WTC11 (cell line): ENCODE measurements at regions not wholly inside any gene's neighbourhood (a gene's known extent, or its start where the extent isn't known, plus 50 kb on each side); places are given as distances from the start of the nearest gene placed in this dataset.
A peak's percentile ranks its signal among the peaks of the same experiment; 100 is the strongest.

Experiments
- ATAC-seq: fragments of 200-7000 bp; cut with Tn5 transposase; 2 replicates; pipeline ENCODE4 v1.10.0; 2021; ENCODE audit warnings: mild to moderate bottlenecking, moderate library complexity
- CTCF ChIA-PET: fragments of 300-600 bp; sonication (Branson Sonifier 250); formaldehyde crosslinking; loops from one replicate; lab custom pipeline; 2021; ENCODE audit warnings: antibody characterized with exemption; lab: Charles Lee
- POLR2A ChIA-PET: fragments of 350-600 bp; sonication (Branson Sonifier 250); formaldehyde crosslinking; loops from one replicate; lab custom pipeline; 2021; ENCODE audit warnings: antibody characterized with exemption; lab: Charles Lee
- DNase-seq: peaks from one replicate; pipeline ENCODE4 v3.0.0; 2021; ENCODE audit warnings: low spot score
- H3K27ac Mint-ChIP-seq: 2 replicates; pipeline ENCODE4 v1.8.0; 2021; ENCODE audit warnings: mixed read lengths
- H3K27me3 Mint-ChIP-seq: 2 replicates; pipeline ENCODE4 v1.8.0; 2021; ENCODE audit warnings: low read depth, mild to moderate bottlenecking, moderate library complexity, mixed read lengths
- H3K36me3 Mint-ChIP-seq: 2 replicates; pipeline ENCODE4 v1.8.0; 2021; ENCODE audit warnings: mixed read lengths
- H3K4me1 Mint-ChIP-seq: 2 replicates; pipeline ENCODE4 v1.8.0; 2022; ENCODE audit warnings: mixed read lengths
- H3K4me3 Mint-ChIP-seq: 2 replicates; pipeline ENCODE4 v1.8.0; 2021; ENCODE audit warnings: mild to moderate bottlenecking, moderate library complexity, mixed read lengths
- H3K9me3 Mint-ChIP-seq: 2 replicates; pipeline ENCODE4 v1.8.0; 2021; ENCODE audit warnings: mixed read lengths
- EMX1 ChIP-seq: fragments of 250-450 bp; sonication (Bioruptor Pico); IDR thresholded peaks from 2 replicates; pipeline ENCODE4 v1.8.0; 2021; ENCODE audit warnings: mild to moderate bottlenecking
- FOXJ3 ChIP-seq: sonication (generic); formaldehyde crosslinking; IDR thresholded peaks from 2 replicates; pipeline ENCODE4 v1.9.0; 2021; ENCODE audit warnings: missing genetic modification reagents, mild to moderate bottlenecking, borderline replicate concordance
- JUN ChIP-seq: sonication (generic); formaldehyde crosslinking; IDR thresholded peaks from 2 replicates; pipeline ENCODE4 v1.8.0; 2023; ENCODE audit warnings: mild to moderate bottlenecking, missing genetic modification reagents
- KAT7 ChIP-seq: sonication (generic); formaldehyde crosslinking; IDR thresholded peaks from 2 replicates; pipeline ENCODE4 v1.8.1; 2023; ENCODE audit warnings: missing genetic modification reagents, mild to moderate bottlenecking, borderline replicate concordance
- MYBL2 ChIP-seq: sonication (generic); formaldehyde crosslinking; IDR thresholded peaks from 2 replicates; pipeline ENCODE4 v1.8.1; 2023; ENCODE audit warnings: mild to moderate bottlenecking, moderate library complexity, missing genetic modification reagents
- NFE2L1 ChIP-seq: sonication (generic); formaldehyde crosslinking; IDR thresholded peaks from 2 replicates; pipeline ENCODE4 v1.8.1; 2023; ENCODE audit warnings: missing genetic modification reagents
- NR2C2 ChIP-seq: sonication (generic); formaldehyde crosslinking; IDR thresholded peaks from 2 replicates; pipeline ENCODE4 v1.8.0; 2022; ENCODE audit warnings: mild to moderate bottlenecking, missing genetic modification reagents
- NR3C1 ChIP-seq: sonication (generic); formaldehyde crosslinking; conservative IDR thresholded peaks from 2 replicates; pipeline ENCODE4 v1.8.1; 2023; ENCODE audit warnings: low read depth, mild to moderate bottlenecking, missing genetic modification reagents
- SMAD4 ChIP-seq: sonication (generic); formaldehyde crosslinking; IDR thresholded peaks from 2 replicates; pipeline ENCODE4 v1.8.0; 2022; ENCODE audit warnings: mild to moderate bottlenecking, missing genetic modification reagents
- SOX15 ChIP-seq: fragments of 250-450 bp; sonication (Bioruptor Pico); IDR thresholded peaks from 2 replicates; pipeline ENCODE4 v1.9.0; 2021; ENCODE audit warnings: mild to moderate bottlenecking
- TEAD1 ChIP-seq: sonication (generic); formaldehyde crosslinking; IDR thresholded peaks from 2 replicates; pipeline ENCODE4 v1.8.0; 2022; ENCODE audit warnings: mild to moderate bottlenecking, missing genetic modification reagents
- TEAD4 ChIP-seq: sonication (generic); formaldehyde crosslinking; IDR thresholded peaks from 2 replicates; pipeline ENCODE4 v1.8.0; 2022; ENCODE audit warnings: mild to moderate bottlenecking, missing genetic modification reagents
- ZNF138 ChIP-seq: sonication (generic); formaldehyde crosslinking; conservative IDR thresholded peaks from 2 replicates; pipeline ENCODE4 v1.8.1; 2022; ENCODE audit warnings: mild to moderate bottlenecking, moderate library complexity, missing genetic modification reagents
- ZNF671 ChIP-seq: fragments of 250-450 bp; sonication (Bioruptor Pico); IDR thresholded peaks from 2 replicates; pipeline ENCODE4 v1.8.0; 2021; ENCODE audit warnings: mild to moderate bottlenecking
- TF ChIP-seq, protein P1 (sequence below): fragments of 200-600 bp; IDR thresholded peaks from 2 replicates; pipeline ENCODE4 v1.8.0; 2022; ENCODE audit warnings: antibody characterized with exemption
- TF ChIP-seq, protein P2 (sequence below): sonication (generic); formaldehyde crosslinking; IDR thresholded peaks from 2 replicates; pipeline ENCODE4 v1.8.0; 2022; ENCODE audit warnings: missing genetic modification reagents
- TF ChIP-seq, protein P3 (sequence below): sonication (generic); formaldehyde crosslinking; IDR thresholded peaks from 2 replicates; pipeline ENCODE4 v1.8.0; 2023; ENCODE audit warnings: missing genetic modification reagents, mild to moderate bottlenecking, borderline replicate concordance
- TF ChIP-seq, protein P4 (sequence below): sonication (generic); formaldehyde crosslinking; IDR thresholded peaks from 2 replicates; pipeline ENCODE4 v1.8.1; 2023; ENCODE audit warnings: mild to moderate bottlenecking, missing genetic modification reagents, moderate library complexity
- TF ChIP-seq, protein P5 (sequence below): fragments of 250-450 bp; sonication (Bioruptor Pico); conservative IDR thresholded peaks from 2 replicates; pipeline ENCODE4 v1.9.0; 2021; ENCODE audit warnings: mild to moderate bottlenecking
- TF ChIP-seq, protein P6 (sequence below): sonication (generic); formaldehyde crosslinking; IDR thresholded peaks from 2 replicates; pipeline ENCODE4 v1.8.0; 2022; ENCODE audit warnings: mild to moderate bottlenecking, missing genetic modification reagents

DNA sequence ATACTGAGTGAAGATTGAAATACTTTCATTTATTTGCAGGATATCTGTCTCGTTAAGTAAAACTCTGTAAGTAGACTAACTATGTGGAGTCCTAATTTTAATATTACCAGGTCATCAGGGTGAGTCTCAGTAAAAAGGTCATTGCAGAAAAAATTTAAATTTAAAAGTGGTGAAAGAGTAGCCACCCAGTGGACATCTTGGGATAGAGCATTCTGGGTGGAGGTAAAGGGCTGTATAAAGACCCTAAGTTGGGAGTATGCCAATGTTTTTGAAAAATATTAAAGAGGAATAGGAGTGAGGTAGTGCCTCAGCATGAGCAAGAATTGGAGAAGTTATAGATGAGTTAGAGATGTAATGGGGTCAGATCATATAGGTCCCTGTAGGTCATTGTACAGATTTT, 145.5 kb downstream of the HMHB1 start:
- no peak for TF ChIP-seq EMX1 (CRISPR knock-in tag)
- TF ChIP-seq, protein P1, sequence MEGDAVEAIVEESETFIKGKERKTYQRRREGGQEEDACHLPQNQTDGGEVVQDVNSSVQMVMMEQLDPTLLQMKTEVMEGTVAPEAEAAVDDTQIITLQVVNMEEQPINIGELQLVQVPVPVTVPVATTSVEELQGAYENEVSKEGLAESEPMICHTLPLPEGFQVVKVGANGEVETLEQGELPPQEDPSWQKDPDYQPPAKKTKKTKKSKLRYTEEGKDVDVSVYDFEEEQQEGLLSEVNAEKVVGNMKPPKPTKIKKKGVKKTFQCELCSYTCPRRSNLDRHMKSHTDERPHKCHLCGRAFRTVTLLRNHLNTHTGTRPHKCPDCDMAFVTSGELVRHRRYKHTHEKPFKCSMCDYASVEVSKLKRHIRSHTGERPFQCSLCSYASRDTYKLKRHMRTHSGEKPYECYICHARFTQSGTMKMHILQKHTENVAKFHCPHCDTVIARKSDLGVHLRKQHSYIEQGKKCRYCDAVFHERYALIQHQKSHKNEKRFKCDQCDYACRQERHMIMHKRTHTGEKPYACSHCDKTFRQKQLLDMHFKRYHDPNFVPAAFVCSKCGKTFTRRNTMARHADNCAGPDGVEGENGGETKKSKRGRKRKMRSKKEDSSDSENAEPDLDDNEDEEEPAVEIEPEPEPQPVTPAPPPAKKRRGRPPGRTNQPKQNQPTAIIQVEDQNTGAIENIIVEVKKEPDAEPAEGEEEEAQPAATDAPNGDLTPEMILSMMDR: peak; percentile 26; the same call in 1 of the 2 replicates
- POLR2A ChIA-PET: no interaction called here
- DNase-seq (no peak), ATAC-seq (peak; percentile 74)
- Mint-ChIP-seq H3K4me3 (no peak overlapping the region), H3K9me3 (no peaks in the 10 kb centered on the region), H3K27me3 (no peaks in the 10 kb centered on the region; the same call in 1 of the 2 replicates), H3K36me3 (no peaks in the 10 kb centered on the region), H3K27ac (no peak overlapping the region), H3K4me1 (no peaks in the 10 kb centered on the region; the same call in 1 of the 2 replicates)
- CTCF ChIA-PET: no interaction called here

DNA sequence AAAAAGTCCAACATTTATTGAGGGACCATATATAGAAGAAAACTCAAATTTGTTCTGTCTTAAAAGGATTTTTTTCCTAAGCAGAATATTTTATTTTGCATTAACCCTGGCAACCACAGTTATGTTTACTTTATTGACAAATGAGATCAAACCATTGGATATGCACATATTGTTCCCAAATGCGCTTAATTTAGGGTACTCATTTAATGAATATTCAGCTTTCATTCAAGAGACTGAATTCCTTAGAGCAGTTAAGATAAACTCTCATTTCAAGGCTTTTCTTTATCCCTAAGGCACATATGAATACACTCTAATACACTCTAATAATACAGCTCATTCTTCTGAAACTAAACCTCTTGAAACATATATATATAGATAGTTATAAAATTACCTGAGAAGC, 150.2 kb downstream of the HMHB1 start:
- Mint-ChIP-seq H3K4me1 (peaks cover 7% of the 10 kb centered on the region), H3K4me3 (no peak overlapping the region), H3K36me3 (no peaks in the 10 kb centered on the region), H3K27ac (no peak overlapping the region), H3K27me3 (no peaks in the 10 kb centered on the region; the same call in 1 of the 2 replicates), H3K9me3 (no peaks in the 10 kb centered on the region)
- ChIA-PET POLR2A (no interaction called here), CTCF (interaction anchor here (1.3 kb wide), 1 partner anchor 180 kb away, joined by 3 read pairs; no protein-coding TSS in a partner anchor)
- no peak for TF ChIP-seq ZNF138 (CRISPR knock-in tag)
- no peak for TF ChIP-seq MYBL2 (CRISPR knock-in tag)
- TF ChIP-seq SOX15: no peak
- TF ChIP-seq ZNF671 (CRISPR knock-in tag): no peak
- TF ChIP-seq SMAD4 (CRISPR knock-in tag): no peak
- TF ChIP-seq NR3C1 (CRISPR knock-in tag): no peak
- TF ChIP-seq NFE2L1 (CRISPR knock-in tag): no peak
- no peak for TF ChIP-seq TEAD4 (CRISPR knock-in tag)
- no peak for TF ChIP-seq TEAD1
- TF ChIP-seq, protein P2, sequence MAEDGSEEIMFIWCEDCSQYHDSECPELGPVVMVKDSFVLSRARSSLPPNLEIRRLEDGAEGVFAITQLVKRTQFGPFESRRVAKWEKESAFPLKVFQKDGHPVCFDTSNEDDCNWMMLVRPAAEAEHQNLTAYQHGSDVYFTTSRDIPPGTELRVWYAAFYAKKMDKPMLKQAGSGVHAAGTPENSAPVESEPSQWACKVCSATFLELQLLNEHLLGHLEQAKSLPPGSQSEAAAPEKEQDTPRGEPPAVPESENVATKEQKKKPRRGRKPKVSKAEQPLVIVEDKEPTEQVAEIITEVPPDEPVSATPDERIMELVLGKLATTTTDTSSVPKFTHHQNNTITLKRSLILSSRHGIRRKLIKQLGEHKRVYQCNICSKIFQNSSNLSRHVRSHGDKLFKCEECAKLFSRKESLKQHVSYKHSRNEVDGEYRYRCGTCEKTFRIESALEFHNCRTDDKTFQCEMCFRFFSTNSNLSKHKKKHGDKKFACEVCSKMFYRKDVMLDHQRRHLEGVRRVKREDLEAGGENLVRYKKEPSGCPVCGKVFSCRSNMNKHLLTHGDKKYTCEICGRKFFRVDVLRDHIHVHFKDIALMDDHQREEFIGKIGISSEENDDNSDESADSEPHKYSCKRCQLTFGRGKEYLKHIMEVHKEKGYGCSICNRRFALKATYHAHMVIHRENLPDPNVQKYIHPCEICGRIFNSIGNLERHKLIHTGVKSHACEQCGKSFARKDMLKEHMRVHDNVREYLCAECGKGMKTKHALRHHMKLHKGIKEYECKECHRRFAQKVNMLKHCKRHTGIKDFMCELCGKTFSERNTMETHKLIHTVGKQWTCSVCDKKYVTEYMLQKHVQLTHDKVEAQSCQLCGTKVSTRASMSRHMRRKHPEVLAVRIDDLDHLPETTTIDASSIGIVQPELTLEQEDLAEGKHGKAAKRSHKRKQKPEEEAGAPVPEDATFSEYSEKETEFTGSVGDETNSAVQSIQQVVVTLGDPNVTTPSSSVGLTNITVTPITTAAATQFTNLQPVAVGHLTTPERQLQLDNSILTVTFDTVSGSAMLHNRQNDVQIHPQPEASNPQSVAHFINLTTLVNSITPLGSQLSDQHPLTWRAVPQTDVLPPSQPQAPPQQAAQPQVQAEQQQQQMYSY (CRISPR knock-in tag): no peak
- TF ChIP-seq, protein P3, sequence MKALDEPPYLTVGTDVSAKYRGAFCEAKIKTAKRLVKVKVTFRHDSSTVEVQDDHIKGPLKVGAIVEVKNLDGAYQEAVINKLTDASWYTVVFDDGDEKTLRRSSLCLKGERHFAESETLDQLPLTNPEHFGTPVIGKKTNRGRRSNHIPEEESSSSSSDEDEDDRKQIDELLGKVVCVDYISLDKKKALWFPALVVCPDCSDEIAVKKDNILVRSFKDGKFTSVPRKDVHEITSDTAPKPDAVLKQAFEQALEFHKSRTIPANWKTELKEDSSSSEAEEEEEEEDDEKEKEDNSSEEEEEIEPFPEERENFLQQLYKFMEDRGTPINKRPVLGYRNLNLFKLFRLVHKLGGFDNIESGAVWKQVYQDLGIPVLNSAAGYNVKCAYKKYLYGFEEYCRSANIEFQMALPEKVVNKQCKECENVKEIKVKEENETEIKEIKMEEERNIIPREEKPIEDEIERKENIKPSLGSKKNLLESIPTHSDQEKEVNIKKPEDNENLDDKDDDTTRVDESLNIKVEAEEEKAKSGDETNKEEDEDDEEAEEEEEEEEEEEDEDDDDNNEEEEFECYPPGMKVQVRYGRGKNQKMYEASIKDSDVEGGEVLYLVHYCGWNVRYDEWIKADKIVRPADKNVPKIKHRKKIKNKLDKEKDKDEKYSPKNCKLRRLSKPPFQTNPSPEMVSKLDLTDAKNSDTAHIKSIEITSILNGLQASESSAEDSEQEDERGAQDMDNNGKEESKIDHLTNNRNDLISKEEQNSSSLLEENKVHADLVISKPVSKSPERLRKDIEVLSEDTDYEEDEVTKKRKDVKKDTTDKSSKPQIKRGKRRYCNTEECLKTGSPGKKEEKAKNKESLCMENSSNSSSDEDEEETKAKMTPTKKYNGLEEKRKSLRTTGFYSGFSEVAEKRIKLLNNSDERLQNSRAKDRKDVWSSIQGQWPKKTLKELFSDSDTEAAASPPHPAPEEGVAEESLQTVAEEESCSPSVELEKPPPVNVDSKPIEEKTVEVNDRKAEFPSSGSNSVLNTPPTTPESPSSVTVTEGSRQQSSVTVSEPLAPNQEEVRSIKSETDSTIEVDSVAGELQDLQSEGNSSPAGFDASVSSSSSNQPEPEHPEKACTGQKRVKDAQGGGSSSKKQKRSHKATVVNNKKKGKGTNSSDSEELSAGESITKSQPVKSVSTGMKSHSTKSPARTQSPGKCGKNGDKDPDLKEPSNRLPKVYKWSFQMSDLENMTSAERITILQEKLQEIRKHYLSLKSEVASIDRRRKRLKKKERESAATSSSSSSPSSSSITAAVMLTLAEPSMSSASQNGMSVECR: no peak
- no peak for TF ChIP-seq JUN (CRISPR knock-in tag)
- TF ChIP-seq KAT7 (CRISPR knock-in tag): no peak
- TF ChIP-seq, protein P4, sequence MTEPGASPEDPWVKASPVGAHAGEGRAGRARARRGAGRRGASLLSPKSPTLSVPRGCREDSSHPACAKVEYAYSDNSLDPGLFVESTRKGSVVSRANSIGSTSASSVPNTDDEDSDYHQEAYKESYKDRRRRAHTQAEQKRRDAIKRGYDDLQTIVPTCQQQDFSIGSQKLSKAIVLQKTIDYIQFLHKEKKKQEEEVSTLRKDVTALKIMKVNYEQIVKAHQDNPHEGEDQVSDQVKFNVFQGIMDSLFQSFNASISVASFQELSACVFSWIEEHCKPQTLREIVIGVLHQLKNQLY (CRISPR knock-in tag): no peak
- TF ChIP-seq, protein P5, sequence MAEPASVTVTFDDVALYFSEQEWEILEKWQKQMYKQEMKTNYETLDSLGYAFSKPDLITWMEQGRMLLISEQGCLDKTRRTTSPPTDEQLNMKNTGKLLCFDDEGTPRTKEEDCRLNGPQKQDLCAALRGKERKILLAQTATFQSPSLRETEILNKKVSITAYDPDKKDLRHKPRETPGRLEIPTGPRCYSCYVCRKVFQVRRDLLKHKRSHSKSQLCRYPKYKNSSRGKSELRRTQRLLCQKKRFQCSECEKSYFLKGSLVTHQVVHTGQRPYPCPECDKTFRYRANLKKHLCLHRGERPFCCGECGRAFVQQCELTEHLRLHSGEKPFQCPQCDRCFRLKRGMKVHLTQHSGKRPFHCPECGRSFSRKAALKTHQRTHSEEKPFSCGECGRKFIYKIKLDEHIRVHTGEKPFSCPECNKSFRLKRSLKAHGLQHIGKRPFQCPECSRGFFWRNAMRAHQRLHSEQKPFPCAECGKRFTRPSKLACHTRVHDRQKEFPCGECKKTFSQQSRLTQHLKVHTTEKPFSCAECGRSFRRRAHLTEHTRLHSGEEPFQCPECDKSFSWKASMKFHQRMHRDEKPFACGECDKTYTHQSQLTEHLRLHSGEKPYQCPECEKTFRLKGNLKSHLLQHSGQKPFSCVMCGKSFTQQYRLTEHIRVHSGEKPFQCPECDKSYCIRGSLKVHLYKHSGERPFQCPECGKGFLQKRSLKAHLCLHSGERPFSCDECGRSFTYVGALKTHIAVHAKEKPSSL (CRISPR knock-in tag): no peak
- TF ChIP-seq FOXJ3 (CRISPR knock-in tag): no peak
- TF ChIP-seq NR2C2: no peak
- TF ChIP-seq EMX1 (CRISPR knock-in tag): no peak
- TF ChIP-seq, protein P6, sequence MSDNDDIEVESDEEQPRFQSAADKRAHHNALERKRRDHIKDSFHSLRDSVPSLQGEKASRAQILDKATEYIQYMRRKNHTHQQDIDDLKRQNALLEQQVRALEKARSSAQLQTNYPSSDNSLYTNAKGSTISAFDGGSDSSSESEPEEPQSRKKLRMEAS (CRISPR knock-in tag): no peak
- ATAC-seq: no peak
- no peak for DNase-seq
